K562 (cell line): ENCODE measurements at regions not wholly inside any gene's neighbourhood (a gene's known extent, or its start where the extent isn't known, plus 50 kb on each side); places are given as distances from the start of the nearest gene placed in this dataset.

Source experiments
- ATAC-seq: fragments of 200-7000 bp; cut with Tn5 transposase; 3 replicates; pipeline ENCODE4 v1.9.1; 2020; ENCODE audit warnings: moderate library complexity
- BruUV-seq: library from RNA; stranded (reverse); fragments of 400-500 nt; replicated peaks from 2 replicates; lab custom pipeline; 2021; lab: Mats Ljungman, UMichigan
- CTCF ChIA-PET: fragments of 300-600 bp; formaldehyde crosslinking; extraction: SDS; loops from one replicate; lab custom pipeline; 2021; ENCODE audit warnings: low intra/inter-chr PET ratio; lab: Yijun Ruan, JAX
- POLR2A ChIA-PET: fragments of 300-600, 350-650 bp; sonication (Branson Sonifier 250); formaldehyde crosslinking; extraction: SDS; loops from one replicate; lab custom pipeline; 2021; ENCODE audit warnings: antibody characterized with exemption, inconsistent platforms; lab: Yijun Ruan, JAX
- DNase-seq, 4 experiments: peaks; one replicate each; pipeline versions ENCODE4 v3.0.0 to v3.0.0-alpha.2; 2011 to 2018; ENCODE audit warnings: low spot score in 3 of 4, mixed read lengths in 3 of 4; ENCODE audit errors: extremely low read depth in 1 of 4
- FAIRE-seq: peaks from 2 replicates; lab custom pipeline; 2011; peaks lifted over from hg19 to GRCh38; lab: Jason Lieb, UNC
- H2AFZ ChIP-seq: 2 replicates; pipeline ENCODE4 v1.6.0; 2011; ENCODE audit warnings: low read depth, low read length, control low read depth, inconsistent platforms
- H3K27ac ChIP-seq: fragments of 200-600 bp; 3 replicates; pipeline ENCODE4 v1.8.0; 2011; ENCODE audit warnings: low read depth, mild to moderate bottlenecking, control low read depth, inconsistent platforms, low read length, moderate library complexity, mixed read lengths; ENCODE audit errors: extremely low read depth
- H3K27me3 ChIP-seq, 2 experiments: fragments of 300-600 bp in 1 of 2; 2 replicates in 1 of 2; 3 replicates in 1 of 2; pipeline versions ENCODE4 v1.6.0 to v1.8.0; 2011; ENCODE audit warnings: inconsistent platforms in 2 of 2, low read length in 2 of 2, mild to moderate bottlenecking in 1 of 2, mixed read lengths in 1 of 2, moderate library complexity in 1 of 2; ENCODE audit not compliant: control insufficient read depth in 2 of 2, insufficient read depth in 2 of 2
- H3K36me3 ChIP-seq: fragments of 300-600 bp; 3 replicates; pipeline ENCODE4 v1.8.0; 2011; ENCODE audit warnings: mild to moderate bottlenecking, low read length, inconsistent platforms; ENCODE audit not compliant: control insufficient read depth, insufficient read depth
- H3K4me1 ChIP-seq, 2 experiments: fragments of 200-600 bp in 1 of 2; replicated peaks in 1 of 2; 2 replicates in 1 of 2; 3 replicates in 1 of 2; pipeline versions ENCODE4 v1.5.1 to v1.8.0; 2011; ENCODE audit warnings: inconsistent platforms in 2 of 2, low read length in 2 of 2, mild to moderate bottlenecking in 1 of 2, mixed read lengths in 1 of 2, moderate library complexity in 1 of 2; ENCODE audit not compliant: control insufficient read depth in 2 of 2, insufficient read depth in 2 of 2
- H3K4me2 ChIP-seq: 2 replicates; pipeline ENCODE4 v1.6.1; 2011; ENCODE audit warnings: low read length, control low read depth, inconsistent platforms, mixed read lengths; ENCODE audit not compliant: insufficient read depth
- H3K4me3 ChIP-seq: fragments of 200-600 bp; sonication (generic), shearing (Covaris generic); 2 replicates; pipeline ENCODE4 v1.5.1; 2016; ENCODE audit warnings: control low read depth, inconsistent platforms
- H3K79me2 ChIP-seq: fragments of 200-600 bp; 3 replicates; pipeline ENCODE4 v1.8.0; 2011; ENCODE audit warnings: low read length, inconsistent platforms; ENCODE audit not compliant: control insufficient read depth, insufficient read depth
- H3K9ac ChIP-seq, 2 experiments: 2 replicates each; pipeline versions ENCODE4 v1.6.0 to v1.6.1; 2011; ENCODE audit warnings: low read depth in 2 of 2, low read length in 2 of 2, control low read depth in 1 of 2, inconsistent platforms in 1 of 2, mild to moderate bottlenecking in 1 of 2, mixed read lengths in 1 of 2; ENCODE audit not compliant: insufficient read depth in 1 of 2
- H3K9me1 ChIP-seq: one replicate; pipeline ENCODE4 v1.6.0; 2011; ENCODE audit warnings: inconsistent platforms, mild to moderate bottlenecking, low read length, moderate library complexity; ENCODE audit not compliant: control insufficient read depth, insufficient read depth
- H3K9me3 ChIP-seq: replicated peaks from 2 replicates; pipeline ENCODE4 v1.5.1; 2011; ENCODE audit warnings: low read depth, low read length, inconsistent platforms; ENCODE audit not compliant: control insufficient read depth, insufficient read depth
- H4K20me1 ChIP-seq: replicated peaks from 2 replicates; pipeline ENCODE4 v1.6.1; 2011; ENCODE audit warnings: low read length, inconsistent platforms, mixed read lengths; ENCODE audit not compliant: control insufficient read depth, insufficient read depth
- BCOR ChIP-seq: fragments of 450-650 bp; IDR thresholded peaks from 2 replicates; pipeline ENCODE4 v1.6.1; 2016
- BRF1 ChIP-seq: IDR thresholded peaks from 3 replicates; pipeline ENCODE4 v1.6.1; 2011; ENCODE audit warnings: borderline replicate concordance, mild to moderate bottlenecking; ENCODE audit not compliant: insufficient read length; ENCODE audit errors: extremely low read depth
- CBX1 ChIP-seq: sonication (generic); IDR thresholded peaks from 2 replicates; pipeline ENCODE4 v1.6.1; 2016; ENCODE audit warnings: antibody characterized with exemption, low read depth, mild to moderate bottlenecking
- EWSR1 ChIP-seq: fragments of 450-650 bp; IDR thresholded peaks from 2 replicates; pipeline ENCODE4 v1.6.1; 2018; ENCODE audit warnings: borderline replicate concordance, mild to moderate bottlenecking, low read depth, moderate library complexity; ENCODE audit not compliant: partially characterized antibody
- POLR2H ChIP-seq: IDR thresholded peaks from 2 replicates; pipeline ENCODE4 v1.6.1; 2016; ENCODE audit warnings: missing genetic modification characterization, low read depth, mild to moderate bottlenecking, control low read depth, missing compliant biosample characterization, moderate library complexity
- RFX1 ChIP-seq: fragments of 450-650 bp; IDR thresholded peaks from 2 replicates; pipeline ENCODE4 v1.6.1; 2016; ENCODE audit warnings: mild to moderate bottlenecking, moderate library complexity
- SETDB1 ChIP-seq: IDR thresholded peaks from one replicate; pipeline ENCODE4 v1.6.1; 2012; ENCODE audit warnings: low read length, control low read depth, inconsistent platforms
- TAL1 ChIP-seq: fragments of 450-650 bp; IDR thresholded peaks from 2 replicates; pipeline ENCODE4 v1.6.1; 2016; ENCODE audit warnings: mild to moderate bottlenecking
- U2AF2 ChIP-seq: fragments of 200-400 bp; formaldehyde crosslinking; optimal IDR thresholded peaks from 2 replicates; pipeline ENCODE3; 2017; ENCODE audit warnings: low read depth, mild to moderate bottlenecking, low read length
- ZBED1 ChIP-seq: IDR thresholded peaks from 2 replicates; pipeline ENCODE4 v1.6.1; 2014
- ZNF121 ChIP-seq: sonication (generic); formaldehyde crosslinking; conservative IDR thresholded peaks from 2 replicates; pipeline ENCODE4 v1.8.0; 2022; ENCODE audit warnings: missing genetic modification reagents
- ZNF274 ChIP-seq: IDR thresholded peaks from 2 replicates; pipeline ENCODE4 v1.6.1; 2011; ENCODE audit warnings: low read depth, mild to moderate bottlenecking, low read length, moderate library complexity, borderline replicate concordance
- ZNF324 ChIP-seq: fragments of 250-450 bp; sonication (Bioruptor Pico); IDR thresholded peaks from 2 replicates; pipeline ENCODE4 v1.4.0; 2020; ENCODE audit warnings: mild to moderate bottlenecking
- WGBS: fragments of 100-300 bp; shearing (Covaris generic); methylation state at CpG from one replicate; pipeline ENCODE4 v1.1.6; 2016; ENCODE audit warnings: low coverage, mixed read lengths; ENCODE audit not compliant: insufficient coverage; ENCODE audit errors: missing lambda C conversion rate; 5-methylcytosine and 5-hydroxymethylcytosine counted together
- in situ Hi-C: fragments of 300-500 bp; cut with MboI; formaldehyde crosslinking; loops from 4 replicates; pipeline ENCODE4 v1.15.0; 2018; ENCODE audit warnings: inconsistent platforms, mixed read lengths
- intact Hi-C: fragments of 100-400 bp; cut with micrococcal nuclease; formaldehyde crosslinking; loops from 2 replicates; pipeline ENCODE4 v1.14.2; 2022
- TF ChIP-seq, protein P1 (sequence below): fragments of 450-650 bp; formaldehyde crosslinking; IDR thresholded peaks from 2 replicates; pipeline ENCODE4 v1.4.0; 2022; ENCODE audit warnings: mild to moderate bottlenecking, moderate library complexity
- TF ChIP-seq, protein P2 (sequence below), 2 experiments: fragments of 450-650 bp in 1 of 2; sonication (generic) in 1 of 2; formaldehyde crosslinking in 1 of 2; IDR thresholded peaks; 2 replicates each; pipeline versions ENCODE4 v1.7.1 to v1.9.0; 2016 to 2022; ENCODE audit warnings: inconsistent platforms in 1 of 2, mild to moderate bottlenecking in 1 of 2, missing genetic modification reagents in 1 of 2

DNA sequence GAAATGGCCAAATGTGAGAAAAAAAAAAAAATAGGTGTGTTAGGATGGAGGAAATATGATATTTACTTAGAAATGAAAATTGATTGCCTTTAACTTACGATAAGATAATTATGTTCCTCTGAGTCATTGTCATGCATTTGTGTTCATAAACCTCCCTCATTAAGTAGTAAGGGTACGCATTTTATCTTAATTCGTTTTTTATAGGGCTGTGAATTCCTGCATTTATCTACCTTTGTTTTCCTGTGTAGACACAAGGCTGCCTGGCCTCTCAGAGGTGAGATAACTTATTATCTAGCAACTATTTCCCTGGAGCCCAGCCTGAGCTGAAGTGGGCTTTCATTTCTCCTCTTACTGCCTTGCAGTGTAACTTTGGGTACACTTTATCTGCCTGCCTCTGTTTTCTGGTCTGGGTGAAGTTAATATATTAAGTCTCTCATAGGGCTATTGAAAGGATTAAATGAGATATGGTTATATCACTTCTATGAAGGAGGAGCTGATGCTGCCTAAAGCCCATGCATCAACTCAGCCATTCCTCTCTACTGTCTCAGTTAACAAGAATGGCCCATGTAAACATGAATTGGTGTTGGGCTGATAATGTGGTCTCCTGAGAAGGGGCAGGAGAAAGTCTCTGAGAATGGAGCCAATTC lies 103.8 kb upstream of the KLF4 start:
- CTCF ChIA-PET: no interaction called here
- TF ChIP-seq TAL1 (no peak), POLR2H (tag) (no peak), ZNF121 (no peak), BCOR (no peak), CBX1 (no peak), SETDB1 (no peak), ZNF324 (CRISPR knock-in tag) (no peak), ZNF274 (no peak), U2AF2 (no peak), EWSR1 (no peak), BRF1 (no peak), ZBED1 (no peak), RFX1 (no peak)
- TF ChIP-seq, protein P1, sequence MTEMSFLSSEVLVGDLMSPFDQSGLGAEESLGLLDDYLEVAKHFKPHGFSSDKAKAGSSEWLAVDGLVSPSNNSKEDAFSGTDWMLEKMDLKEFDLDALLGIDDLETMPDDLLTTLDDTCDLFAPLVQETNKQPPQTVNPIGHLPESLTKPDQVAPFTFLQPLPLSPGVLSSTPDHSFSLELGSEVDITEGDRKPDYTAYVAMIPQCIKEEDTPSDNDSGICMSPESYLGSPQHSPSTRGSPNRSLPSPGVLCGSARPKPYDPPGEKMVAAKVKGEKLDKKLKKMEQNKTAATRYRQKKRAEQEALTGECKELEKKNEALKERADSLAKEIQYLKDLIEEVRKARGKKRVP: no peak
- TF ChIP-seq, protein P2, sequence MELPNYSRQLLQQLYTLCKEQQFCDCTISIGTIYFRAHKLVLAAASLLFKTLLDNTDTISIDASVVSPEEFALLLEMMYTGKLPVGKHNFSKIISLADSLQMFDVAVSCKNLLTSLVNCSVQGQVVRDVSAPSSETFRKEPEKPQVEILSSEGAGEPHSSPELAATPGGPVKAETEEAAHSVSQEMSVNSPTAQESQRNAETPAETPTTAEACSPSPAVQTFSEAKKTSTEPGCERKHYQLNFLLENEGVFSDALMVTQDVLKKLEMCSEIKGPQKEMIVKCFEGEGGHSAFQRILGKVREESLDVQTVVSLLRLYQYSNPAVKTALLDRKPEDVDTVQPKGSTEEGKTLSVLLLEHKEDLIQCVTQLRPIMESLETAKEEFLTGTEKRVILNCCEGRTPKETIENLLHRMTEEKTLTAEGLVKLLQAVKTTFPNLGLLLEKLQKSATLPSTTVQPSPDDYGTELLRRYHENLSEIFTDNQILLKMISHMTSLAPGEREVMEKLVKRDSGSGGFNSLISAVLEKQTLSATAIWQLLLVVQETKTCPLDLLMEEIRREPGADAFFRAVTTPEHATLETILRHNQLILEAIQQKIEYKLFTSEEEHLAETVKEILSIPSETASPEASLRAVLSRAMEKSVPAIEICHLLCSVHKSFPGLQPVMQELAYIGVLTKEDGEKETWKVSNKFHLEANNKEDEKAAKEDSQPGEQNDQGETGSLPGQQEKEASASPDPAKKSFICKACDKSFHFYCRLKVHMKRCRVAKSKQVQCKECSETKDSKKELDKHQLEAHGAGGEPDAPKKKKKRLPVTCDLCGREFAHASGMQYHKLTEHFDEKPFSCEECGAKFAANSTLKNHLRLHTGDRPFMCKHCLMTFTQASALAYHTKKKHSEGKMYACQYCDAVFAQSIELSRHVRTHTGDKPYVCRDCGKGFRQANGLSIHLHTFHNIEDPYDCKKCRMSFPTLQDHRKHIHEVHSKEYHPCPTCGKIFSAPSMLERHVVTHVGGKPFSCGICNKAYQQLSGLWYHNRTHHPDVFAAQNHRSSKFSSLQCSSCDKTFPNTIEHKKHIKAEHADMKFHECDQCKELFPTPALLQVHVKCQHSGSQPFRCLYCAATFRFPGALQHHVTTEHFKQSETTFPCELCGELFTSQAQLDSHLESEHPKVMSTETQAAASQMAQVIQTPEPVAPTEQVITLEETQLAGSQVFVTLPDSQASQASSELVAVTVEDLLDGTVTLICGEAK (IDR thresholded peaks at IDR 0.05): no peak
- TF ChIP-seq, protein P2 (CRISPR knock-in tag; IDR thresholded peaks at IDR 0.05): no peak
- FAIRE-seq: no peak
- no peaks in the 10 kb centered on the region for H3K79me2 ChIP-seq
- intact Hi-C loops: no loop called here
- peaks cover 0 to 39% of the 10 kb centered on the region in 2 experiments; a peak in 3 of 5 replicates for H3K27me3 ChIP-seq
- H3K4me2 ChIP-seq: no peak overlapping the region
- 4% methylated on average over 3 of the region's 3 CpGs for WGBS
- H3K36me3 ChIP-seq: no peaks in the 10 kb centered on the region
- H4K20me1 ChIP-seq: no peaks in the 10 kb centered on the region
- ATAC-seq: no peak
- in situ Hi-C loops: no loop called here
- H3K4me1 ChIP-seq: no peaks in the 10 kb centered on the region
- no TSS peak for BruUV-seq
- no peak overlapping the region for H3K27ac ChIP-seq
- no peaks in the 10 kb centered on the region for H3K9me3 ChIP-seq
- H3K4me3 ChIP-seq: no peak overlapping the region
- no peak overlapping the region for H2AFZ ChIP-seq
- no peak for DNase-seq
- POLR2A ChIA-PET: no interaction called here
- no peaks in the 10 kb centered on the region for H3K9me1 ChIP-seq
- H3K9ac ChIP-seq: no peak overlapping the region
